ENCODE measurements at regions not wholly inside any gene's neighbourhood (a gene's known extent, or its start where the extent isn't known, plus 50 kb on each side); places are given as distances from the start of the nearest gene placed in this dataset.

DNA sequence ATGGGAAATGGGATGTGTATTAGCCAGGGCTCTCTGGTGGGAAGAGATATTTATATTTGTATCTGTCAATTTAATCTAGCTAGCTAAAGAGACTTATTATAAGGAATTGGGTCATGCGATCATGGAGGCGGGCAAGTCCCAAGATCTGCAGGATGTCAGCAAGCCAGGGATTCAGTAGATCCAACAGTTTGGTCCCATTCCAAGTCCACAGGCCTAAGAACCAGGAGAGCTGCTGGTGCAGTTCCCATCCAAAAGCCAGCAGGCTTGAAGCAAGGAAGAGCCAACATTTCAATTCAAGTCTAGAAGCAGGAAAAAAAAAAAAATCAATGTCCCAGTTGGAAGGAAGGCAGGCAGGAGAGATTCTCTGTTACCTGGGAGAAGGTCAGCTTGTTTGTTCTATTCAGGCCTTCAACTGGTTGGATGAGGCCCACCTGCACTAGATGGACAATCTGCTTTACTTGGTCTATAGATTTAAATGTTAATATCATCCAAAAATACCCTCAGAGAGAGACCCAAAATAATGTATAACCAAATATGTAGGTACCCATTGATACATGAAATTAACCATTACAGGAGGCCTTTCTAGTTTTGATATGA, 60.7 kb upstream of the BCAT1 start:
- no peak overlapping the region for H3K27ac Mint-ChIP-seq (ENCODE audit: unreplicated experiment)

DNA sequence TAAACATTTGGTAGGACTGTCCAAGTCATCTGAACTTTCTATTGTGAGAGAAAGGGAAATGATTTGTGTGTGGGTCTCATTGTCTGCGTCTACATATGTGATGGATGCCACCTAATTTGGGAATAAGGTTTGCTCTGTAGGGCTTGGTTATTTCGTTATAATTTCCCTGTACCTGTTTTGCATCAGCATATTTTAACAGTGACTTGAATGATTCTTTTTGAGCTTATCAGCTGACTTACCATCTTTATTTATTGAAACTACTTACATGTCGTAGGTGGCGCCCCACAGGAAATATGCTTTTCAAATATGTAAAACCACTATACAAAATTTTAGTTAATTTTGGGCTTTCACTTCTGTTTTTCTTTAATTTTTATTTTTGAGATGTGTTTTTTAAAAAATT, 56.5 kb upstream of the BCAT1 start:
- POLR2A ChIA-PET: no interaction called here
- no peaks in the 10 kb centered on the region for H3K9me3 Mint-ChIP-seq (ENCODE audit: unreplicated experiment)

More for the DNA sequence above, 60.7 kb upstream of the BCAT1 start:
- H3K4me1 ChIP-seq: no peaks in the 10 kb centered on the region
- no peaks in the 10 kb centered on the region for H3K36me3 Mint-ChIP-seq (ENCODE audit: insufficient read depth, unreplicated experiment)
- no peak for DNase-seq
- H3K4me1 Mint-ChIP-seq (ENCODE audit: low read depth, unreplicated experiment): no peaks in the 10 kb centered on the region
- no peaks in the 10 kb centered on the region for H3K27me3 ChIP-seq (replicated peaks; ENCODE audit: control insufficient read depth, insufficient read depth, low read length)
- no peaks in the 10 kb centered on the region for H3K27me3 Mint-ChIP-seq (ENCODE audit: insufficient read depth, unreplicated experiment)
- ChIA-PET CTCF (no interaction called here), POLR2A (no interaction called here)
- TF ChIP-seq, protein P1, sequence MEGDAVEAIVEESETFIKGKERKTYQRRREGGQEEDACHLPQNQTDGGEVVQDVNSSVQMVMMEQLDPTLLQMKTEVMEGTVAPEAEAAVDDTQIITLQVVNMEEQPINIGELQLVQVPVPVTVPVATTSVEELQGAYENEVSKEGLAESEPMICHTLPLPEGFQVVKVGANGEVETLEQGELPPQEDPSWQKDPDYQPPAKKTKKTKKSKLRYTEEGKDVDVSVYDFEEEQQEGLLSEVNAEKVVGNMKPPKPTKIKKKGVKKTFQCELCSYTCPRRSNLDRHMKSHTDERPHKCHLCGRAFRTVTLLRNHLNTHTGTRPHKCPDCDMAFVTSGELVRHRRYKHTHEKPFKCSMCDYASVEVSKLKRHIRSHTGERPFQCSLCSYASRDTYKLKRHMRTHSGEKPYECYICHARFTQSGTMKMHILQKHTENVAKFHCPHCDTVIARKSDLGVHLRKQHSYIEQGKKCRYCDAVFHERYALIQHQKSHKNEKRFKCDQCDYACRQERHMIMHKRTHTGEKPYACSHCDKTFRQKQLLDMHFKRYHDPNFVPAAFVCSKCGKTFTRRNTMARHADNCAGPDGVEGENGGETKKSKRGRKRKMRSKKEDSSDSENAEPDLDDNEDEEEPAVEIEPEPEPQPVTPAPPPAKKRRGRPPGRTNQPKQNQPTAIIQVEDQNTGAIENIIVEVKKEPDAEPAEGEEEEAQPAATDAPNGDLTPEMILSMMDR (IDR thresholded peaks at IDR 0.05; ENCODE audit: insufficient read depth in 1 of 2, low read depth in 1 of 2, low read length in 1 of 2, severe bottlenecking in 1 of 2, unreplicated experiment in 1 of 2): no peak
- no peaks in the 10 kb centered on the region for H3K9me3 ChIP-seq
- no peak overlapping the region for H3K4me3 ChIP-seq (ENCODE audit: low read depth, low read length)
- no peak overlapping the region for H3K4me3 Mint-ChIP-seq (ENCODE audit: unreplicated experiment)
- no peaks in the 10 kb centered on the region for H3K9me3 Mint-ChIP-seq (ENCODE audit: unreplicated experiment)
- no peaks in the 10 kb centered on the region for H3K36me3 ChIP-seq (ENCODE audit: control insufficient read depth, insufficient read depth, low read length)
- intact Hi-C loops (cut with micrococcal nuclease; ENCODE audit: unreplicated experiment): no loop called here
- no TSS peak for BruUV-seq (replicated peaks)

DNA sequence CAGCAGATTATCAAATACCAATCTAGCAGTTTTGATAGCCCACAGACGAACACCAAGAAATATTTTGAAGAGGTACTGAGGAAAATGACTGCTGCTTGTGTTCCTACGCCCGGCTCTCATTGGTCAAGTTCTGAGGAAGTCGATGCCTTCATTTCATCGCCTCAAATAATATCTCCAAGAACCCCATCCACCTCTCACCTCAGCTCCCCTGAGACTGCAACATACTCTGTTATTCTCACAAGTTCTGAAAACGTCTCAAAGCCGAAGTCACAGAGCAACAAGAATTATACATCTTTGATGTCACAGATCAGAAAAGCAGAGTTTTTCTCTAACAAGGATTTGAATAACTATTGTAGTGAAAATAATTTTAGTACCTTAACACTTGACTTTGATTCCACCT, 55.5 kb upstream of the BCAT1 start:
- no peaks in the 10 kb centered on the region for H3K4me1 Mint-ChIP-seq (ENCODE audit: low read depth, unreplicated experiment)
- H3K4me3 Mint-ChIP-seq (ENCODE audit: unreplicated experiment): no peak overlapping the region

More for the DNA sequence above, 56.5 kb upstream of the BCAT1 start:
- no peak for DNase-seq
- no TSS peak for BruUV-seq (replicated peaks)
- CTCF ChIA-PET: no interaction called here
- H3K4me1 Mint-ChIP-seq (ENCODE audit: low read depth, unreplicated experiment): no peaks in the 10 kb centered on the region
- intact Hi-C loops (cut with micrococcal nuclease; ENCODE audit: unreplicated experiment): no loop called here
- H3K36me3 Mint-ChIP-seq (ENCODE audit: insufficient read depth, unreplicated experiment): no peaks in the 10 kb centered on the region
- Histone ChIP-seq H3K4me1 (peaks cover 5% of the 10 kb centered on the region; the same call in 1 of the 2 replicates), H3K9me3 (no peaks in the 10 kb centered on the region), H3K36me3 (ENCODE audit: control insufficient read depth, insufficient read depth, low read length) (no peaks in the 10 kb centered on the region), H3K27me3 (replicated peaks; ENCODE audit: control insufficient read depth, insufficient read depth, low read length) (no peaks in the 10 kb centered on the region), H3K4me3 (ENCODE audit: low read depth, low read length) (no peak overlapping the region)
- H3K4me3 Mint-ChIP-seq (ENCODE audit: unreplicated experiment): no peak overlapping the region
- TF ChIP-seq, protein P1 (IDR thresholded peaks at IDR 0.05; ENCODE audit: insufficient read depth in 1 of 2, low read depth in 1 of 2, low read length in 1 of 2, severe bottlenecking in 1 of 2, unreplicated experiment in 1 of 2): no peak
- no peaks in the 10 kb centered on the region for H3K27me3 Mint-ChIP-seq (ENCODE audit: insufficient read depth, unreplicated experiment)
- no peak overlapping the region for H3K27ac Mint-ChIP-seq (ENCODE audit: unreplicated experiment)

More for the DNA sequence above, 55.5 kb upstream of the BCAT1 start:
- no peaks in the 10 kb centered on the region for H3K27me3 ChIP-seq (replicated peaks; ENCODE audit: control insufficient read depth, insufficient read depth, low read length)
- no peak overlapping the region for H3K4me3 ChIP-seq (ENCODE audit: low read depth, low read length)
- H3K36me3 ChIP-seq (ENCODE audit: control insufficient read depth, insufficient read depth, low read length): no peaks in the 10 kb centered on the region
- Mint-ChIP-seq H3K9me3 (ENCODE audit: unreplicated experiment) (no peaks in the 10 kb centered on the region), H3K27ac (ENCODE audit: unreplicated experiment) (no peak overlapping the region), H3K36me3 (ENCODE audit: insufficient read depth, unreplicated experiment) (no peaks in the 10 kb centered on the region), H3K27me3 (ENCODE audit: insufficient read depth, unreplicated experiment) (no peaks in the 10 kb centered on the region)
- CTCF ChIA-PET: no interaction called here
- H3K9me3 ChIP-seq: no peaks in the 10 kb centered on the region
- H3K4me1 ChIP-seq: peaks cover 5% of the 10 kb centered on the region; the same call in 1 of the 2 replicates
- no peak for DNase-seq
- no TSS peak for BruUV-seq (replicated peaks)
- POLR2A ChIA-PET: interaction anchor here (0.6 kb wide), 1 partner anchor 166 kb away, joined by 3 read pairs; no protein-coding TSS in a partner anchor
- TF ChIP-seq, protein P1 (IDR thresholded peaks at IDR 0.05; ENCODE audit: insufficient read depth in 1 of 2, low read depth in 1 of 2, low read length in 1 of 2, severe bottlenecking in 1 of 2, unreplicated experiment in 1 of 2): no peak
- intact Hi-C loops (cut with micrococcal nuclease; ENCODE audit: unreplicated experiment): no loop called here

Measured in Caco-2 (cell line).